Psoas muscle (tissue), 7 donors: ENCODE measurements at regions not wholly inside any gene's neighbourhood (a gene's known extent, or its start where the extent isn't known, plus 50 kb on each side); places are given as distances from the start of the nearest gene placed in this dataset.

Experiments used
- ATAC-seq, 4 donors: fragments of 200-7000 bp; cut with Tn5 transposase; one replicate each; pipeline ENCODE4 v1.9.1; 2020; ENCODE audit warnings: moderate library complexity in 3 of 4, mild to moderate bottlenecking in 2 of 4
- DNase-seq, 2 donors: peaks; one replicate each; pipeline ENCODE4 v3.0.0-alpha.2; 2020
- H3K27ac ChIP-seq: fragments of 200-600 bp; one replicate; pipeline ENCODE4 v1.8.0; 2022
- H3K27me3 ChIP-seq, 3 donors: fragments of 200-600 bp in 1 of 3; one replicate each; pipeline versions ENCODE4 v1.6.1 to v1.8.0; 2013 to 2022; ENCODE audit warnings: low read length in 2 of 3, mild to moderate bottlenecking in 2 of 3, moderate library complexity in 1 of 3; ENCODE audit not compliant: insufficient read depth in 3 of 3
- H3K36me3 ChIP-seq, 2 donors: fragments of 200-600 bp in 1 of 2; one replicate each; pipeline versions ENCODE4 v1.6.1 to v1.8.0; 2013 to 2022; ENCODE audit warnings: low read depth in 1 of 2, mild to moderate bottlenecking in 1 of 2, moderate library complexity in 1 of 2; ENCODE audit not compliant: insufficient read depth in 1 of 2
- H3K4me1 ChIP-seq: fragments of 200-600 bp; one replicate; pipeline ENCODE4 v1.8.0; 2022
- H3K4me3 ChIP-seq: fragments of 200-600 bp; one replicate; pipeline ENCODE4 v1.8.0; 2022; ENCODE audit warnings: mild to moderate bottlenecking
- H3K9me3 ChIP-seq: fragments of 200-600 bp; one replicate; pipeline ENCODE4 v1.8.0; 2022
- CTCF ChIP-seq: fragments of 200-600 bp; IDR thresholded peaks from one replicate; pipeline ENCODE4 v1.8.0; 2022; ENCODE audit warnings: antibody characterized with exemption
- WGBS, 3 donors: extraction: QIAGEN DNeasy Blood & Tissue Kit; methylation state at CpG; one replicate each; pipeline versions ENCODE4 v1.1.6 to v1.1.7; 2013; 5-methylcytosine and 5-hydroxymethylcytosine counted together
- intact Hi-C, 2 donors: fragments of 100-400 bp; cut with DNase I; formaldehyde crosslinking; loops; one replicate each; pipeline versions ENCODE4 v1.11.0 to v1.14.2; 2022
- donor health status: healthy with polysubstance abuse.
- donor health status: DM: no; HTN: no; CAD: no; lungs with moderate emphysema.
- donor health status: Bipolar disorder and iron deficiency.
- donor health status: healthy.
- donor health status: DM: yes; HTN: yes; CAD: no.
- donor health status: DM: no; HTN: no; CAD: no.
- donor health status: DM: yes; HTN: yes; CAD: no.

- WGBS, 3 donors, result 39 to 44% (median 40%) methylated on average over 4 of the region's 4 CpGs
- TF ChIP-seq CTCF, result no peak
- Histone ChIP-seq H3K27me3 (no peaks in the 10 kb centered on the region), H3K36me3 (no peaks in the 10 kb centered on the region), H3K27ac (no peak overlapping the region), H3K9me3 (no peaks in the 10 kb centered on the region), H3K4me1 (no peaks in the 10 kb centered on the region), H3K4me3 (no peak overlapping the region)
- intact Hi-C loops, result no loop called here
- DNase-seq, result no peak
- ATAC-seq, result no peak
Measured at GRCh38 chr14:44030831-44031383, 476.2 kb downstream of the FSCB start.

GRCh38 chr14:44029933-44030332 lies 477.1 kb downstream of the FSCB start:
- no peak for DNase-seq
- no peaks in the 10 kb centered on the region for H3K9me3 ChIP-seq
- no peak for TF ChIP-seq CTCF

GRCh38 chr14:44027397-44027796 lies 479.7 kb downstream of the FSCB start:
- H3K36me3 ChIP-seq, result no peaks in the 10 kb centered on the region
- no peak for TF ChIP-seq CTCF
- DNase-seq (no peak), ATAC-seq (no peak)
- H3K27me3 ChIP-seq, result no peaks in the 10 kb centered on the region
- no peak overlapping the region for H3K4me3 ChIP-seq
- intact Hi-C loops, result no loop called here
- no peak overlapping the region for H3K27ac ChIP-seq
- no peaks in the 10 kb centered on the region for H3K9me3 ChIP-seq
- WGBS, 3 donors, result 58 to 65% (median 59%) methylated on average over 3 of the region's 3 CpGs
- H3K4me1 ChIP-seq, result no peaks in the 10 kb centered on the region

More at GRCh38 chr14:44029933-44030332, 477.1 kb downstream of the FSCB start:
- H3K27ac ChIP-seq, result no peak overlapping the region
- no peaks in the 10 kb centered on the region for H3K4me1 ChIP-seq
- no peaks in the 10 kb centered on the region for H3K36me3 ChIP-seq
- ATAC-seq, result no peak
- intact Hi-C loops, result no loop called here
- no peaks in the 10 kb centered on the region for H3K27me3 ChIP-seq
- H3K4me3 ChIP-seq, result no peak overlapping the region

- intact Hi-C loops, result no loop called here
- DNase-seq (no peak), ATAC-seq (no peak)
- H3K4me1 ChIP-seq, result no peaks in the 10 kb centered on the region
- H3K27ac ChIP-seq, result no peak overlapping the region
- H3K4me3 ChIP-seq, result no peak overlapping the region
- no peak for TF ChIP-seq CTCF
- H3K9me3 ChIP-seq, result no peaks in the 10 kb centered on the region
- no peaks in the 10 kb centered on the region for H3K27me3 ChIP-seq
- H3K36me3 ChIP-seq, result no peaks in the 10 kb centered on the region
Measured at GRCh38 chr14:44010595-44010994, 496.5 kb downstream of the FSCB start.

GRCh38 chr14:44010071-44010470 lies 497.0 kb downstream of the FSCB start:
- no peak overlapping the region for H3K4me3 ChIP-seq
- intact Hi-C loops, result no loop called here
- no peaks in the 10 kb centered on the region for H3K9me3 ChIP-seq
- TF ChIP-seq CTCF, result no peak
- ATAC-seq, result no peak
- H3K4me1 ChIP-seq, result no peaks in the 10 kb centered on the region
- no peaks in the 10 kb centered on the region for H3K27me3 ChIP-seq
- no peak overlapping the region for H3K27ac ChIP-seq
- no peaks in the 10 kb centered on the region for H3K36me3 ChIP-seq
- WGBS, 3 donors, result 45 to 52% (median 49%) methylated on average over 3 of the region's 3 CpGs
- DNase-seq, result no peak
